Neural progenitor cell (in vitro differentiated cells): ENCODE measurements at regions not wholly inside any gene's neighbourhood (a gene's known extent, or its start where the extent isn't known, plus 50 kb on each side); places are given as distances from the start of the nearest gene placed in this dataset.

Source experiments
- DNase-seq: peaks from one replicate; pipeline ENCODE4 v3.0.0-alpha.2; 2016; ENCODE audit warnings: low spot score
- H2AFZ ChIP-seq: fragments of 200-600 bp; sonication (generic); replicated peaks from 2 replicates; pipeline ENCODE4 v1.6.1; 2016; ENCODE audit warnings: antibody characterized with exemption
- H3F3A ChIP-seq: fragments of 200-600 bp; sonication (generic); 2 replicates; pipeline ENCODE4 v1.6.1; 2016; ENCODE audit warnings: antibody characterized with exemption, low read depth
- H3K27ac ChIP-seq: fragments of 200-600 bp; sonication (generic); 2 replicates; pipeline ENCODE4 v1.5.1; 2016; ENCODE audit warnings: mild to moderate bottlenecking
- H3K27me3 ChIP-seq: fragments of 200-600 bp; sonication (generic); 2 replicates; pipeline ENCODE4 v1.6.1; 2016; ENCODE audit warnings: mild to moderate bottlenecking, moderate library complexity
- H3K36me3 ChIP-seq: fragments of 200-600 bp; sonication (generic); 2 replicates; pipeline ENCODE4 v1.5.1; 2016
- H3K4me1 ChIP-seq: fragments of 200-600 bp; sonication (generic); 2 replicates; pipeline ENCODE4 v1.6.1; 2016; ENCODE audit warnings: mixed run types
- H3K4me2 ChIP-seq: fragments of 200-600 bp; sonication (generic); 2 replicates; pipeline ENCODE4 v1.6.1; 2016
- H3K4me3 ChIP-seq: fragments of 200-600 bp; sonication (generic); 2 replicates; pipeline ENCODE4 v1.5.1; 2016
- H3K79me2 ChIP-seq: fragments of 200-600 bp; sonication (generic); 2 replicates; pipeline ENCODE4 v1.6.1; 2016; ENCODE audit warnings: low read depth
- H3K9ac ChIP-seq: fragments of 200-600 bp; sonication (generic); 2 replicates; pipeline ENCODE4 v1.6.1; 2016
- H3K9me3 ChIP-seq: fragments of 200-600 bp; sonication (generic); 2 replicates; pipeline ENCODE4 v1.5.1; 2016; ENCODE audit warnings: low read depth
- H4K20me1 ChIP-seq: fragments of 200-600 bp; sonication (generic); 2 replicates; pipeline ENCODE4 v1.6.1; 2016; ENCODE audit warnings: low read depth
- H3K27ac Mint-ChIP-seq: 3 replicates; pipeline ENCODE4 v1.8.0; 2021; ENCODE audit warnings: mixed read lengths
- H3K27me3 Mint-ChIP-seq: 2 replicates; pipeline ENCODE4 v1.8.0; 2022; ENCODE audit warnings: low read depth, mild to moderate bottlenecking, inconsistent platforms, moderate library complexity, mixed read lengths; ENCODE audit not compliant: insufficient read depth
- H3K36me3 Mint-ChIP-seq: 3 replicates; pipeline ENCODE4 v1.8.0; 2021; ENCODE audit warnings: mixed read lengths
- H3K4me1 Mint-ChIP-seq: 3 replicates; pipeline ENCODE4 v1.8.0; 2021; ENCODE audit warnings: mixed read lengths
- H3K4me3 Mint-ChIP-seq: 3 replicates; pipeline ENCODE4 v1.8.0; 2021; ENCODE audit warnings: mild to moderate bottlenecking, moderate library complexity, mixed read lengths
- H3K9me3 Mint-ChIP-seq: 3 replicates; pipeline ENCODE4 v1.8.0; 2020; ENCODE audit warnings: mixed read lengths
- EZH2 ChIP-seq: fragments of 200-600 bp; sonication (generic); IDR thresholded peaks from 2 replicates; pipeline ENCODE4 v1.6.1; 2017; ENCODE audit warnings: antibody characterized with exemption, mild to moderate bottlenecking, moderate library complexity
- EZH2phosphoT487 ChIP-seq: fragments of 200-600 bp; sonication (generic); IDR thresholded peaks from 2 replicates; pipeline ENCODE4 v1.6.1; 2017; ENCODE audit warnings: antibody characterized with exemption
- TF ChIP-seq, protein P1 (sequence below): fragments of 200-600 bp; sonication (generic); IDR thresholded peaks from 2 replicates; pipeline ENCODE4 v1.5.1; 2017; ENCODE audit warnings: antibody characterized with exemption, mild to moderate bottlenecking

- Histone ChIP-seq H2AFZ (no peak overlapping the region), H3K4me2 (no peak overlapping the region), H3K36me3 (no peaks in the 10 kb centered on the region), H3K79me2 (no peaks in the 10 kb centered on the region), H3K27me3 (no peaks in the 10 kb centered on the region), H3K9ac (no peak overlapping the region), H3K27ac (no peak overlapping the region), H3F3A (no peaks in the 10 kb centered on the region), H4K20me1 (no peaks in the 10 kb centered on the region), H3K4me3 (no peak overlapping the region), H3K9me3 (no peaks in the 10 kb centered on the region), H3K4me1 (no peaks in the 10 kb centered on the region)
- no peak overlapping the region for H3K27ac Mint-ChIP-seq
- peaks cover 8% of the 10 kb centered on the region for H3K9me3 Mint-ChIP-seq
- DNase-seq, result no peak
- H3K4me3 Mint-ChIP-seq, result no peak overlapping the region
- no peaks in the 10 kb centered on the region for H3K36me3 Mint-ChIP-seq
- peaks cover 2% of the 10 kb centered on the region for H3K27me3 Mint-ChIP-seq
- no peaks in the 10 kb centered on the region for H3K4me1 Mint-ChIP-seq
- no peak for TF ChIP-seq EZH2
- no peak for TF ChIP-seq EZH2phosphoT487
- TF ChIP-seq, protein P1, sequence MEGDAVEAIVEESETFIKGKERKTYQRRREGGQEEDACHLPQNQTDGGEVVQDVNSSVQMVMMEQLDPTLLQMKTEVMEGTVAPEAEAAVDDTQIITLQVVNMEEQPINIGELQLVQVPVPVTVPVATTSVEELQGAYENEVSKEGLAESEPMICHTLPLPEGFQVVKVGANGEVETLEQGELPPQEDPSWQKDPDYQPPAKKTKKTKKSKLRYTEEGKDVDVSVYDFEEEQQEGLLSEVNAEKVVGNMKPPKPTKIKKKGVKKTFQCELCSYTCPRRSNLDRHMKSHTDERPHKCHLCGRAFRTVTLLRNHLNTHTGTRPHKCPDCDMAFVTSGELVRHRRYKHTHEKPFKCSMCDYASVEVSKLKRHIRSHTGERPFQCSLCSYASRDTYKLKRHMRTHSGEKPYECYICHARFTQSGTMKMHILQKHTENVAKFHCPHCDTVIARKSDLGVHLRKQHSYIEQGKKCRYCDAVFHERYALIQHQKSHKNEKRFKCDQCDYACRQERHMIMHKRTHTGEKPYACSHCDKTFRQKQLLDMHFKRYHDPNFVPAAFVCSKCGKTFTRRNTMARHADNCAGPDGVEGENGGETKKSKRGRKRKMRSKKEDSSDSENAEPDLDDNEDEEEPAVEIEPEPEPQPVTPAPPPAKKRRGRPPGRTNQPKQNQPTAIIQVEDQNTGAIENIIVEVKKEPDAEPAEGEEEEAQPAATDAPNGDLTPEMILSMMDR, result no peak
Observed at GRCh38 chr4:177171588-177171987, 138.1 kb upstream of the NEIL3 start.

DNA sequence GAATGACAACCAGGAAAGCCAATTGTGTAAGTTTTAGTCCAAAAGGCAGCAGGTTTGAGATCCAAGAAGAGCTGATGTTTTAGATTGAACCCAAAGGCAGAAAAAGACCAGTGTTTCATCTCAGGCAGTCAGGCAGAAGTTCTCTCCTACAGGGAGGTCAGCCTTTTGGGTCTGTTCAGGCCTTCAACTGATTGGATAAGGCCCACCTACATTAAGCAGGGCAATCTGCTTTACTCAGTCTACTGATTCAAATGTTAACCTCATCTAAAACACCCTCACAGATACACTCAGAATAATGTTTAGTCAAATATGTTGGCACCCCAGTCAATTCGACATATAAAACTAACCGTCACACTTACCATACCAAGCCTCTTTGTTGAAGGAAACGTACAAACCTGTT, 134.2 kb upstream of the NEIL3 start:
- Histone ChIP-seq H4K20me1 (no peaks in the 10 kb centered on the region), H3K4me1 (no peaks in the 10 kb centered on the region), H3K27me3 (no peaks in the 10 kb centered on the region), H3K79me2 (no peaks in the 10 kb centered on the region), H2AFZ (no peak overlapping the region), H3K36me3 (no peaks in the 10 kb centered on the region), H3K4me3 (no peak overlapping the region), H3F3A (no peaks in the 10 kb centered on the region), H3K9me3 (no peaks in the 10 kb centered on the region), H3K27ac (no peak overlapping the region), H3K4me2 (no peak overlapping the region), H3K9ac (no peak overlapping the region)
- TF ChIP-seq EZH2phosphoT487, result no peak
- TF ChIP-seq EZH2, result no peak
- no peaks in the 10 kb centered on the region for H3K27me3 Mint-ChIP-seq
- H3K36me3 Mint-ChIP-seq, result no peaks in the 10 kb centered on the region
- no peak overlapping the region for H3K4me3 Mint-ChIP-seq
- DNase-seq, result no peak
- H3K9me3 Mint-ChIP-seq, result peaks cover 4% of the 10 kb centered on the region
- no peak overlapping the region for H3K27ac Mint-ChIP-seq
- no peaks in the 10 kb centered on the region for H3K4me1 Mint-ChIP-seq

GRCh38 chr4:177177541-177178081, 132.1 kb upstream of the NEIL3 start:
- Mint-ChIP-seq H3K27me3 (no peaks in the 10 kb centered on the region), H3K9me3 (no peaks in the 10 kb centered on the region), H3K36me3 (no peaks in the 10 kb centered on the region), H3K4me1 (no peaks in the 10 kb centered on the region), H3K4me3 (no peak overlapping the region), H3K27ac (no peak overlapping the region)
- Histone ChIP-seq H3K4me2 (no peak overlapping the region), H3K36me3 (no peaks in the 10 kb centered on the region), H3K4me1 (no peaks in the 10 kb centered on the region), H3F3A (no peaks in the 10 kb centered on the region), H3K79me2 (no peaks in the 10 kb centered on the region), H3K4me3 (no peak overlapping the region), H3K9me3 (no peaks in the 10 kb centered on the region), H3K9ac (no peak overlapping the region), H3K27me3 (no peaks in the 10 kb centered on the region), H2AFZ (no peak overlapping the region), H4K20me1 (no peaks in the 10 kb centered on the region), H3K27ac (no peak overlapping the region)
- DNase-seq, result no peak
- TF ChIP-seq EZH2, result no peak
- TF ChIP-seq, protein P1, result no peak
- no peak for TF ChIP-seq EZH2phosphoT487

- H3K4me2 ChIP-seq, result no peak overlapping the region
- TF ChIP-seq, protein P1, result no peak
- TF ChIP-seq EZH2phosphoT487, result no peak
- no peak for TF ChIP-seq EZH2
- H4K20me1 ChIP-seq, result no peaks in the 10 kb centered on the region
- Mint-ChIP-seq H3K36me3 (no peaks in the 10 kb centered on the region), H3K27me3 (no peaks in the 10 kb centered on the region), H3K4me1 (no peaks in the 10 kb centered on the region), H3K4me3 (no peak overlapping the region), H3K9me3 (no peaks in the 10 kb centered on the region), H3K27ac (no peak overlapping the region)
- H3K36me3 ChIP-seq, result no peaks in the 10 kb centered on the region
- no peaks in the 10 kb centered on the region for H3K79me2 ChIP-seq
- H3K27me3 ChIP-seq, result no peaks in the 10 kb centered on the region
- H3K4me3 ChIP-seq, result no peak overlapping the region
- DNase-seq, result no peak
- H3F3A ChIP-seq, result no peaks in the 10 kb centered on the region
- no peaks in the 10 kb centered on the region for H3K4me1 ChIP-seq
- H3K9me3 ChIP-seq, result no peaks in the 10 kb centered on the region
- no peak overlapping the region for H3K9ac ChIP-seq
- H2AFZ ChIP-seq, result no peak overlapping the region
- no peak overlapping the region for H3K27ac ChIP-seq
Observed at GRCh38 chr4:177178246-177178645, 131.4 kb upstream of the NEIL3 start.
